GM12872 (cell line): ENCODE measurements at regions not wholly inside any gene's neighbourhood (a gene's known extent, or its start where the extent isn't known, plus 50 kb on each side); places are given as distances from the start of the nearest gene placed in this dataset.

Source experiments
- CTCF ChIP-seq: IDR thresholded peaks from 3 replicates; pipeline ENCODE4 v1.5.1; 2011; ENCODE audit warnings: low read depth, mild to moderate bottlenecking, low read length, moderate library complexity; ENCODE audit not compliant: insufficient read depth

DNA sequence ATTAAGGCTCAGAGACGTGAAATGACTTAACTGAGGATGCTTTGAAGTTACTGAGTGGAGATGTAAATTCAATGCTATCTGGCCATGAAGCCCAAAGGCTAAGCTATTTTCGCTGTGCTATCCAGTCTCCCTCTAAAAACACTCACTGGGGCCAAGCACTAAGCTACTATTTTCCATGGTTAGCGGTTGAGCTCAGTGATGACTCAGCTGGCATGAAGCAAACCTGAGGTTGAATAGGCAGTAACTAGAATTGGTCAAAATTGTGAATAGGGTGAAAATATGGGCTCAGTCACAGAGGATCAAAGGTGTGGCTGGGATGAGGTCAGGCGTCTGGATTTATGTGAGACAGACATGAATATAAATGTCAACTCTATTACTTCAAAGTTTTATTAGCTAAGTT is 564.2 kb upstream of the KIRREL3 start:
- no peak for TF ChIP-seq CTCF

GRCh38 chr11:127559978-127560377 is 559.4 kb upstream of the KIRREL3 start:
- TF ChIP-seq CTCF, result no peak

- TF ChIP-seq CTCF, result no peak
Observed at GRCh38 chr11:127552446-127552845, 551.9 kb upstream of the KIRREL3 start.

DNA sequence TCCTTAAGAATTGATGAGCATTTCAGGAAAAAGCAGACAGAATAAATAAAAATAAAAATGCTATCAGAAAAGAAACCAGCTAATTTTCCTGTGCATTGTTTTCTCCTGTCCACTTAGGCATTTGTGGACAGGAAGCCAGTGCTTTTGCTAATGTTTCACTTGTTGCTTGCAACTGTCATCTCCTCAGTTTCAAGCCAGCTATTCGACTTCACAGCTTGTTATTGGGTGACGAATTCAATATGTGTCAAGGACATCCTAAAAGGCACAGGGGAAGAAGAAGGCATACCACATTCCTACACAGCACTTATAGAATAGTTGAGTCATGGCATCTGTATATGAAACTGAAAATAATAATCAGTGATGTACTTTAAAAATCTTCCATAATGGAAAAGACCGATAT is 530.6 kb upstream of the KIRREL3 start:
- TF ChIP-seq CTCF, result no peak

GRCh38 chr11:127528297-127528696 is 527.7 kb upstream of the KIRREL3 start:
- TF ChIP-seq CTCF, result no peak

GRCh38 chr11:127524618-127525017 is 524.0 kb upstream of the KIRREL3 start:
- TF ChIP-seq CTCF, result no peak

GRCh38 chr11:127521413-127521812 is 520.8 kb upstream of the KIRREL3 start:
- TF ChIP-seq CTCF, result no peak

GRCh38 chr11:127507851-127508250 is 507.3 kb upstream of the KIRREL3 start:
- TF ChIP-seq CTCF, result no peak
